GM12891 (cell line): ENCODE measurements at regions not wholly inside any gene's neighbourhood (a gene's known extent, or its start where the extent isn't known, plus 50 kb on each side); places are given as distances from the start of the nearest gene placed in this dataset.
A peak's percentile ranks its signal among the peaks of the same experiment; 100 is the strongest.

ENCODE experiments used
- DNase-seq: peaks from one replicate; pipeline ENCODE4 v3.0.0; 2011; ENCODE audit warnings: low spot score; ENCODE audit not compliant: insufficient read length
- FAIRE-seq: peaks from 2 replicates; lab custom pipeline; 2011; peaks lifted over from hg19 to GRCh38; lab: Jason Lieb, UNC
- PAX5 ChIP-seq: IDR thresholded peaks from 2 replicates; pipeline ENCODE4 v1.6.1; 2011; ENCODE audit warnings: low read length, moderate library complexity, mild to moderate bottlenecking; ENCODE audit not compliant: insufficient read depth, severe bottlenecking
- POLR2A ChIP-seq: IDR thresholded peaks from 2 replicates; pipeline ENCODE4 v1.6.1; 2011; ENCODE audit warnings: low read depth, low read length, control low read depth
- POLR2AphosphoS5 ChIP-seq: IDR thresholded peaks from 2 replicates; pipeline ENCODE4 v1.6.1; 2011; ENCODE audit warnings: low read depth, low read length, control low read depth
- POU2F2 ChIP-seq: IDR thresholded peaks from 2 replicates; pipeline ENCODE4 v1.6.1; 2011; ENCODE audit warnings: low read depth, mild to moderate bottlenecking, control low read depth, low read length, moderate library complexity
- SPI1 ChIP-seq: IDR thresholded peaks from 2 replicates; pipeline ENCODE4 v1.6.1; 2011; ENCODE audit warnings: low read depth, low read length, control low read depth
- TAF1 ChIP-seq: IDR thresholded peaks from 2 replicates; pipeline ENCODE4 v1.6.1; 2011; ENCODE audit warnings: low read depth, low read length, control low read depth

DNA sequence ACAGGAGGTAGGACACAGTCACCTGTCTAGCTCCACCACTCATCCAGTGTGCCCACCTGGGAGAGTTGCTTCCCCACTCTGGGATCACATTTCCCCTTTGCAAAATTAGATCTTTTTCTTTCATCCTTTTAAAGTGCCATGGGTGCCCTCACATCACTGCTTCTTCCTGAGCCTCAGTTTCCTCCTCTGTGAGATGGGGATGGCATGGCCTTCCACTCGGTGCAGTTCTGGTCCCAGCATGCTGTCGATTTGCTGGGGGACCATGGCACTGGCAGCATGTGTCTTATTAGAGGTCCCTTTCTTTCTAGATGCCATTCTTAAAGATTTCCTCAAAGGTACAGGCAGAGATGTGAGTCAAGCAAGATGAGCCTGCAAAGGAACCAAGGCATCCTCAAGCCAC lies 158.3 kb upstream of the ZMIZ1 start:
- DNase-seq (no peak), FAIRE-seq (no peak)
- no peak for TF ChIP-seq TAF1
- TF ChIP-seq POLR2A, result no peak
- no peak for TF ChIP-seq POU2F2
- no peak for TF ChIP-seq PAX5
- no peak for TF ChIP-seq SPI1
- TF ChIP-seq POLR2AphosphoS5, result no peak

- FAIRE-seq (no peak), DNase-seq (no peak)
- TF ChIP-seq PAX5 (no peak), TAF1 (no peak), POU2F2 (no peak), POLR2A (no peak), SPI1 (no peak), POLR2AphosphoS5 (no peak)
These were observed 157.9 kb upstream of the ZMIZ1 start for GRCh38 chr10:78910886-78911285.

GRCh38 chr10:78911533-78912340 lies 157.0 kb upstream of the ZMIZ1 start:
- no peak for FAIRE-seq
- TF ChIP-seq TAF1, result no peak
- no peak for TF ChIP-seq POLR2AphosphoS5
- TF ChIP-seq POU2F2, result no peak
- no peak for TF ChIP-seq POLR2A
- TF ChIP-seq PAX5, result no peak
- TF ChIP-seq SPI1, result no peak
- no peak for DNase-seq

DNA sequence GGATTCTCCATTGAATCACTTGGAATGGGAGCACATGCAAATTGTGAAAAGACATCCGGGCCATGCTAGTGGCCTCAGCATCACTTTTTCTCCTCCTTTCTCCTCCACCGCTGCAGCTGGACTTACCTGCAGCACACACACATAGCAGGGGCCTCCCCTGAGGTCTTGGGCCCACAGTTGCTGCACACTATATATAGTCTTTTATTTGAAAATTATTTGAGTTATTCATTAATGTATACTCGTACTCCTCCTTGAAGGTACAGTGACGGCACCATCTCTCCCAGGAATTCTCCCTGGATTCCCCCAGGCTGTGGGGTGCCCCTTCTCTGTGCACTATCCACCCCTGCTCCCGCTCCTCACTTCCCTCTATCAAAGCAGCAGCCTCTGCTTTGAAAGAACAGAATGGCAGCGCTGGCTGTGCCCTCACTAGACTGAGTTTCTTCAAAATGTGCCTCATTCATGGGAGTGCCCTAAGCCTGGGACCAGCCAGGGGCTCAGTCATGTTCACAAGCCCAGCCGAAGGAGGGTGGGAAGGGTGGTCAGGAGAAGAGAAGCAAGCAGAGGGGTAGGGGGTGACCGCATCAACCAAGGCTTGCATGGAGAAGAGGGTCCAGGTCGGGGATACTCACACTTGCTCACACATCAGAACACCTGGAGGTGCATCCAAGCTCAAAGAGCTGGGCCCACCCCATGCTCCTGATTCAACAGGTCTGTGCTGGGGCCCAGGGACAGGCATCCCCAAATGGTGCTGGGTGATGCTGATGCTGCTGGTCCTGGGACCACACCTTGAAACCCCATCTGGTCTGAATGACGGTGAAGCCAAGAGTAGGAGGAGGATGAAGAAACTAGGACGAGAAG lies 156.2 kb upstream of the ZMIZ1 start:
- FAIRE-seq (no peak), DNase-seq (no peak)
- TF ChIP-seq POU2F2 (no peak), POLR2A (no peak), PAX5 (no peak), TAF1 (no peak), POLR2AphosphoS5 (no peak), SPI1 (no peak)

GRCh38 chr10:78913219-78914059 lies 155.3 kb upstream of the ZMIZ1 start:
- no peak for FAIRE-seq
- TF ChIP-seq POLR2AphosphoS5 (no peak), POU2F2 (no peak), PAX5 (no peak), SPI1 (no peak), POLR2A (no peak), TAF1 (no peak)
- DNase-seq, result no peak

DNA sequence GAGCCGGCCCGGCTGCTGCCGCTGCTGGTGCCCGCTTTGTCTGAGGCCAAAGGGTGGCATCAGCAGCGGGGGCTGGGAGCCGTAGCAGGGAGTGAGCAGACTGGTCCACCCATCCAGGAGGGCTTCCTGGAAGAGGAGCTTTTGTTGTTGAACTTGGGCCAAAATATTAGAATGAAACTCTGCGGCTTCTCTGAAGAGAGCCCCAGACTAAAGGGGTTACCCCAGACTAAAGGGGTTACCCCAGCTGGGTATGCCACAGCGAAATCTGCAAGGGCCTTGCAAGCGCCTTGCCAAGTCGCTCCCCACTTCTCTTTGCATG lies 154.7 kb upstream of the ZMIZ1 start:
- DNase-seq (no peak), FAIRE-seq (no peak)
- no peak for TF ChIP-seq POLR2AphosphoS5
- TF ChIP-seq POLR2A, result no peak
- no peak for TF ChIP-seq POU2F2

GRCh38 chr10:78914502-78915189 lies 154.1 kb upstream of the ZMIZ1 start:
- FAIRE-seq (no peak), DNase-seq (no peak)
- no peak for TF ChIP-seq POLR2AphosphoS5
- TF ChIP-seq POU2F2, result no peak
- no peak for TF ChIP-seq TAF1
- TF ChIP-seq PAX5, result no peak
- peak; percentile 33; the same call in 1 of the 2 replicates for TF ChIP-seq SPI1
- TF ChIP-seq POLR2A, result no peak

- FAIRE-seq (no peak), DNase-seq (no peak)
- TF ChIP-seq POU2F2, result no peak
- no peak for TF ChIP-seq TAF1
- TF ChIP-seq POLR2A, result no peak
- no peak for TF ChIP-seq POLR2AphosphoS5
- no peak for TF ChIP-seq SPI1
These were observed 153.6 kb upstream of the ZMIZ1 start for GRCh38 chr10:78915190-78915518.

- no peak for DNase-seq
- FAIRE-seq, result no peak
- TF ChIP-seq TAF1 (no peak), POU2F2 (no peak), POLR2AphosphoS5 (no peak), PAX5 (no peak), SPI1 (no peak), POLR2A (no peak)
These were observed 152.5 kb upstream of the ZMIZ1 start for GRCh38 chr10:78916227-78916626.

DNA sequence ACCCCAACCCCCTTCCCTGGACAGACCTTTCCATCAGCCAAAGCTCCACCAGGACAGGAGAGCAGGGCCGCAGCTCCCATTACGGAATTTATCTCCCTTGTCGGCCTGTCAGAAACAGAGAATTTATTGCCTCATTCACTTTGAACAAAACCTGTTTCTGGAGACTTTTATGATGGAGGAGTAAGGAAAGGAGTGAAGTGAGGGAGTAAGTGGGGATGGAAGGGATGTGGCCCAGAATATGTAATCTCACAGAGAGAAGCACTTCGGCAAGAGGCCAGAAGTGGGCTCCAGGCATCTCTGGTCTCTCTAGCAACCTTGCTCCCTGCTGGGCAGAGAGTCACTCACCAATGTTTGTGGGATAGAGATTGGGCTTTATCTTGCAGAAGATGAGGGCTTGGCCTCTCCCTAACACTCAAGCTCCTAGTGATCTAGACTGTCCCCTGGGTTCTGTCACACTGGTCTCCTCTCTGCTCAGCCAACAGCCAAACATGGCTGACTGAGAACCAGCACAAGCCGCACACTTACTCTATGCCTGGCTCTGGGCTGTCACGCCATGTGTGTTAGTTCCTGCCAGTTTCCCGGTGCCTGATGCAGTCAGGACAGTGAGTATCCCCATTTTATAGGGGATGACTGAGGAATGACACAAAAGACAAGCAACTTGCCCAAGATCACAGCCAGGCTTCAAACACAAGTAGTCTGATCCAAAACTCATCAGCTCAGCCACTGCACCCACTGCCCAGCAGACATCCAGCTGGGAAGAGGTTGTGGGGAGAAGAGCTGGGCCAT lies 149.4 kb upstream of the ZMIZ1 start:
- TF ChIP-seq POU2F2, result no peak
- TF ChIP-seq POLR2A, result no peak
- no peak for TF ChIP-seq SPI1
- no peak for TF ChIP-seq TAF1
- no peak for TF ChIP-seq POLR2AphosphoS5
- TF ChIP-seq PAX5, result no peak
- no peak for FAIRE-seq
- DNase-seq, result no peak
